VCaP (cell line): ENCODE measurements at regions not wholly inside any gene's neighbourhood (a gene's known extent, or its start where the extent isn't known, plus 50 kb on each side); places are given as distances from the start of the nearest gene placed in this dataset.
A peak's percentile ranks its signal among the peaks of the same experiment; 100 is the strongest.

Source experiments
- H3K27ac ChIP-seq: fragments of 450-650 bp; 2 replicates; pipeline ENCODE4 v1.5.1; 2017
- CTCF ChIP-seq: fragments of 450-650 bp; conservative IDR thresholded peaks from 2 replicates; pipeline ENCODE4 v1.5.1; 2017; ENCODE audit warnings: mild to moderate bottlenecking, moderate library complexity

- peak; percentile 70 for TF ChIP-seq CTCF
- no peak overlapping the region for H3K27ac ChIP-seq
These were observed 1929.9 kb upstream of the SEL1L start for GRCh38 chr14:83463500-83464098.

GRCh38 chr14:83467811-83468210 is 1934.2 kb upstream of the SEL1L start:
- no peak overlapping the region for H3K27ac ChIP-seq
- TF ChIP-seq CTCF = no peak

GRCh38 chr14:83470466-83470865 is 1936.8 kb upstream of the SEL1L start:
- TF ChIP-seq CTCF = no peak
- no peak overlapping the region for H3K27ac ChIP-seq

- no peak overlapping the region for H3K27ac ChIP-seq
- no peak for TF ChIP-seq CTCF
These were observed 1937.5 kb upstream of the SEL1L start for GRCh38 chr14:83470959-83471695.

GRCh38 chr14:83473416-83474235 is 1940.0 kb upstream of the SEL1L start:
- no peak overlapping the region for H3K27ac ChIP-seq

GRCh38 chr14:83478741-83479140 is 1945.1 kb upstream of the SEL1L start:
- TF ChIP-seq CTCF = no peak
- H3K27ac ChIP-seq = no peak overlapping the region

More at GRCh38 chr14:83473416-83474235, 1940.0 kb upstream of the SEL1L start:
- TF ChIP-seq CTCF = no peak

- TF ChIP-seq CTCF = no peak
- no peak overlapping the region for H3K27ac ChIP-seq
These were observed 1949.4 kb upstream of the SEL1L start for GRCh38 chr14:83483063-83483462.
